Brain pericyte (primary cell): ENCODE measurements at regions not wholly inside any gene's neighbourhood (a gene's known extent, or its start where the extent isn't known, plus 50 kb on each side); places are given as distances from the start of the nearest gene placed in this dataset.
"Not testable (repeated sequence)": the region's sequence is repeated elsewhere in the genome, so short reads cannot be mapped to it uniquely, and the experiment has no call there.

Experiments
- DNase-seq: peaks from one replicate; pipeline ENCODE4 v3.0.0-alpha.2; 2012; ENCODE audit warnings: low read depth, low spot score

- DNase-seq, result no peak
Measured at GRCh38 chr16:59339871-59340270, 605.8 kb upstream of the GOT2 start.

- no peak for DNase-seq
Measured at GRCh38 chr16:59336136-59336695, 602.1 kb upstream of the GOT2 start.

- DNase-seq, result not testable (repeated sequence)
Measured at GRCh38 chr16:59331708-59332107, 597.6 kb upstream of the GOT2 start.

GRCh38 chr16:59330019-59330670 lies 596.0 kb upstream of the GOT2 start:
- no peak for DNase-seq

GRCh38 chr16:59328961-59329360 lies 594.8 kb upstream of the GOT2 start:
- DNase-seq, result no peak

- no peak for DNase-seq
Measured at GRCh38 chr16:59327894-59328293, 593.8 kb upstream of the GOT2 start.

- no peak for DNase-seq
Measured at GRCh38 chr16:59326955-59327354, 592.8 kb upstream of the GOT2 start.

- no peak for DNase-seq
Measured at GRCh38 chr16:59324462-59324861, 590.3 kb upstream of the GOT2 start.

GRCh38 chr16:59320657-59321056 lies 586.5 kb upstream of the GOT2 start:
- DNase-seq, result no peak

GRCh38 chr16:59319871-59320270 lies 585.8 kb upstream of the GOT2 start:
- DNase-seq, result no peak

- no peak for DNase-seq
Measured at GRCh38 chr16:59305850-59306249, 571.7 kb upstream of the GOT2 start.

GRCh38 chr16:59296888-59297287 lies 562.8 kb upstream of the GOT2 start:
- no peak for DNase-seq

GRCh38 chr16:59295993-59296736 lies 562.0 kb upstream of the GOT2 start:
- no peak for DNase-seq

GRCh38 chr16:59295474-59295873 lies 561.4 kb upstream of the GOT2 start:
- no peak for DNase-seq

GRCh38 chr16:59290718-59291117 lies 556.6 kb upstream of the GOT2 start:
- no peak for DNase-seq

GRCh38 chr16:59289151-59289550 lies 555.0 kb upstream of the GOT2 start:
- DNase-seq, result no peak

- DNase-seq, result no peak
Measured at GRCh38 chr16:59274141-59274540, 540.0 kb upstream of the GOT2 start.

GRCh38 chr16:59263955-59264354 lies 529.8 kb upstream of the GOT2 start:
- DNase-seq, result no peak

GRCh38 chr16:59260892-59261291 lies 526.8 kb upstream of the GOT2 start:
- DNase-seq, result no peak

GRCh38 chr16:59259950-59260319 lies 525.8 kb upstream of the GOT2 start:
- DNase-seq, result no peak

GRCh38 chr16:59259074-59259949 lies 525.2 kb upstream of the GOT2 start:
- no peak for DNase-seq

- DNase-seq, result no peak
Measured at GRCh38 chr16:59252317-59252716, 518.2 kb upstream of the GOT2 start.
